Activated B cell treated with CpG ODN at 0.5 μM for 24 hours (primary cell): ENCODE measurements at regions not wholly inside any gene's neighbourhood (a gene's known extent, or its start where the extent isn't known, plus 50 kb on each side); places are given as distances from the start of the nearest gene placed in this dataset.

Source experiments
- ATAC-seq: fragments of 200-7000 bp; cut with Tn5 transposase; one replicate; pipeline ENCODE4 v1.10.0; 2021; ENCODE audit warnings: low read depth, mild to moderate bottlenecking, moderate library complexity
- CTCF ChIA-PET: fragments of 350-600 bp; sonication (Branson Sonifier 250); formaldehyde crosslinking; loops from one replicate; lab custom pipeline; 2021; ENCODE audit warnings: antibody characterized with exemption; lab: Charles Lee
- POLR2A ChIA-PET: fragments of 350-600 bp; sonication (Branson Sonifier 250); formaldehyde crosslinking; loops from one replicate; lab custom pipeline; 2021; ENCODE audit warnings: antibody characterized with exemption; lab: Charles Lee
- DNase-seq: peaks from one replicate; pipeline ENCODE4 v3.0.0; 2022
- H3K27ac Mint-ChIP-seq: one replicate; pipeline ENCODE4 v1.8.0; 2020; ENCODE audit warnings: mixed read lengths
- H3K27me3 Mint-ChIP-seq: one replicate; pipeline ENCODE4 v1.8.0; 2021; ENCODE audit warnings: mixed read lengths
- H3K36me3 Mint-ChIP-seq: one replicate; pipeline ENCODE4 v1.8.0; 2021; ENCODE audit warnings: low read depth, mixed read lengths
- H3K4me1 Mint-ChIP-seq: one replicate; pipeline ENCODE4 v1.8.0; 2021; ENCODE audit warnings: mixed read lengths
- H3K4me3 Mint-ChIP-seq: one replicate; pipeline ENCODE4 v1.8.0; 2020; ENCODE audit warnings: mild to moderate bottlenecking, mixed read lengths
- H3K9me3 Mint-ChIP-seq: one replicate; pipeline ENCODE4 v1.8.0; 2020; ENCODE audit warnings: mixed read lengths
- CTCF ChIP-seq: fragments of 200-600 bp; IDR thresholded peaks from one replicate; pipeline ENCODE4 v1.8.0; 2022; ENCODE audit warnings: antibody characterized with exemption, mild to moderate bottlenecking
- intact Hi-C: fragments of 100-400 bp; cut with micrococcal nuclease; formaldehyde crosslinking; loops from one replicate; pipeline ENCODE4 v1.15.1; 2024

- H3K9me3 Mint-ChIP-seq: no peaks in the 10 kb centered on the region
- H3K36me3 Mint-ChIP-seq: no peaks in the 10 kb centered on the region
- no peaks in the 10 kb centered on the region for H3K27me3 Mint-ChIP-seq
- TF ChIP-seq CTCF: no peak
- ATAC-seq: no peak
- peaks cover 22% of the 10 kb centered on the region for H3K4me1 Mint-ChIP-seq
- H3K27ac Mint-ChIP-seq: no peak overlapping the region
- intact Hi-C loops: no loop called here
- DNase-seq: no peak
- no peak overlapping the region for H3K4me3 Mint-ChIP-seq
- ChIA-PET CTCF (no interaction called here), POLR2A (no interaction called here)
These were observed 232.2 kb upstream of the BMPER start for GRCh38 chr7:33673029-33673700.

GRCh38 chr7:33674804-33675411 lies 230.4 kb upstream of the BMPER start:
- H3K27ac Mint-ChIP-seq: no peak overlapping the region
- no peak for TF ChIP-seq CTCF
- peaks cover 5% of the 10 kb centered on the region for H3K36me3 Mint-ChIP-seq
- DNase-seq: no peak
- ATAC-seq: no peak
- H3K4me3 Mint-ChIP-seq: no peak overlapping the region
- intact Hi-C loops: no loop called here
- peaks cover 10% of the 10 kb centered on the region for H3K9me3 Mint-ChIP-seq
- ChIA-PET POLR2A (no interaction called here), CTCF (no interaction called here)
- peaks cover 22% of the 10 kb centered on the region for H3K4me1 Mint-ChIP-seq
- H3K27me3 Mint-ChIP-seq: no peaks in the 10 kb centered on the region

GRCh38 chr7:33677556-33677955 lies 227.8 kb upstream of the BMPER start:
- ChIA-PET CTCF (no interaction called here), POLR2A (no interaction called here)
- DNase-seq (no peak), ATAC-seq (no peak)
- intact Hi-C loops: no loop called here
- Mint-ChIP-seq H3K36me3 (peaks cover 5% of the 10 kb centered on the region), H3K27ac (no peak overlapping the region), H3K4me3 (no peak overlapping the region), H3K9me3 (peaks cover 15% of the 10 kb centered on the region), H3K4me1 (peaks cover 3% of the 10 kb centered on the region), H3K27me3 (no peaks in the 10 kb centered on the region)
- TF ChIP-seq CTCF: no peak

DNA sequence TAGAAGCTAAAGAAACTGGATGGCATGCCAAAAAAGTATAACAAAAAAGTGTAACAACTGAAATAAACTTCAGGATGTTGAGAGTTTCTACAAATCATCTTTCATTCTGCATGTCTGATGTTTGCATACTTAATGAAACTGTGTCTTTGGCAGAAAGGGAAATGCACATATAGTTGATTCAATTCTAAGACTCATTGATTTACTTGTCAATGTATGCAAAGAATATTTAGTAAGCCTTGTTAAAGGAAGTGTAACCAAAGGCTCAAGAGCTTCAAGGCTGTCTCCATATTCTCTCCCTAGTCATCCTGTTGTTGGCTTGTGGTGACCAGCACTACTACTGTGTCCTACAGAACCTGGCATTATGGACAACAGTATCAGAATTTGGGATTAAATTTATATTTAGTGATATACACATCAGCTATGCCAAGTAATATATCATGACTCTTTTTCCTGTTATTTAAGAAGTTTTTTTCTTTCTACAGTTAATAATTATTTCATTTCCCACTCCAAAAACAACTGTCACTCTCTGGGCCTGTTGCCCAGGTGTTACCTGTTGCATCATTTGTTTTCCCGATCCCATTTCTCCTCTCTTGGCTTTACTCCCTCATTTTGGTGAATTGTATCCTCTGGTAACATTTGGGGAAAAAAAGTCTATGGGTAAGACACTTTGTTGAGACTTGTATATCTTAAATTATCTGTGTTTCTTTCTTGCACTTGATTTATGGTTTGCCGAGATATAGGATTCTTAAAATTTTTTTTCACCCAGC lies 226.6 kb upstream of the BMPER start:
- CTCF ChIA-PET: no interaction called here
- no peak for ATAC-seq
- intact Hi-C loops: no loop called here
- H3K36me3 Mint-ChIP-seq: peaks cover 5% of the 10 kb centered on the region
- no peaks in the 10 kb centered on the region for H3K27me3 Mint-ChIP-seq
- no peak for TF ChIP-seq CTCF
- H3K9me3 Mint-ChIP-seq: peaks cover 15% of the 10 kb centered on the region
- H3K4me3 Mint-ChIP-seq: no peak overlapping the region
- no peaks in the 10 kb centered on the region for H3K4me1 Mint-ChIP-seq
- POLR2A ChIA-PET: no interaction called here
- DNase-seq: no peak
- no peak overlapping the region for H3K27ac Mint-ChIP-seq

GRCh38 chr7:33680682-33681081 lies 224.7 kb upstream of the BMPER start:
- no peak overlapping the region for H3K4me3 Mint-ChIP-seq
- ChIA-PET POLR2A (no interaction called here), CTCF (no interaction called here)
- intact Hi-C loops: no loop called here
- H3K27ac Mint-ChIP-seq: no peak overlapping the region
- TF ChIP-seq CTCF: no peak
- no peaks in the 10 kb centered on the region for H3K27me3 Mint-ChIP-seq
- no peak for DNase-seq
- ATAC-seq: no peak
- H3K4me1 Mint-ChIP-seq: no peaks in the 10 kb centered on the region
- H3K36me3 Mint-ChIP-seq: peaks cover 5% of the 10 kb centered on the region
- H3K9me3 Mint-ChIP-seq: peaks cover 15% of the 10 kb centered on the region
